ENCODE measurements at regions not wholly inside any gene's neighbourhood (a gene's known extent, or its start where the extent isn't known, plus 50 kb on each side); places are given as distances from the start of the nearest gene placed in this dataset.

DNA sequence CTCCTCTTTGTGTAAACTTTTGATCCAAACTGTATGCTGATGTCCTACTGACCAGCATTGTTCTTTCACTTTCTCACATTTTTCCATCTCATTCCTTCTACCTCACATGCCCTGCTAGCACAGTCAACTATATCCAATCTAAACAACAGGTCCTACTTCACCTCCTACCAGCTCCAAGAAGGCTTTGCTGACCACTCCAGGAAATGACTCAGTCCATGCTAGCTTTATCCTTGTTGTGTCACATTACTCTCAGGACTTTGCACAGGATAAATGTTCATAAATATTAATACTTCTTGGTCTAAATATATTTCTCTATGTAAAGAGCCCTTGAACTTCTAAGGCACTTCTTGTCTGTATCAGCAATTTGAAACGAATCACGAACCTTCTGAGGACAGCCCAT, 64.9 kb upstream of the PCED1B start:
- DNase-seq (ENCODE audit: low read depth): peak; percentile 86
- H3K4me3 ChIP-seq (replicated peaks; ENCODE audit: low read depth, low read length): no peak overlapping the region

DNA sequence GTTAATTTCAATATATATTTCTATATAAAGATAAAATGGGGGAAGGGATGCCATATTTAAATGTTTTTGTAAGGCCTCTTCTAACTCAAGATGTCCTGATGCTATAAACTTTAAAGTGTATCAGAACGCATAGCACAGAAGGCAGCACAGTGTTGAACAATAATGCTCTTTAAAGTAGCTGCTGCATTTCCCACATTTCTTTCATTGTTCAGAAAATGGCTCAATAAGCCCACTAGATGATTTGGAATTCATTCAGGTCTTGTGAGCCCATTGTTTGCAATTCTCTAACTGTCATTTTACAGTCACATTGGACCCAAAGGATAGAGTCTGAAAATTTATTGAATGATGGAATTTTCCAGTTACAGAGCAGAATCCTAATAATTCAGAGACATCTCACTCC, 64.0 kb upstream of the PCED1B start:
- TF ChIP-seq, protein P1, sequence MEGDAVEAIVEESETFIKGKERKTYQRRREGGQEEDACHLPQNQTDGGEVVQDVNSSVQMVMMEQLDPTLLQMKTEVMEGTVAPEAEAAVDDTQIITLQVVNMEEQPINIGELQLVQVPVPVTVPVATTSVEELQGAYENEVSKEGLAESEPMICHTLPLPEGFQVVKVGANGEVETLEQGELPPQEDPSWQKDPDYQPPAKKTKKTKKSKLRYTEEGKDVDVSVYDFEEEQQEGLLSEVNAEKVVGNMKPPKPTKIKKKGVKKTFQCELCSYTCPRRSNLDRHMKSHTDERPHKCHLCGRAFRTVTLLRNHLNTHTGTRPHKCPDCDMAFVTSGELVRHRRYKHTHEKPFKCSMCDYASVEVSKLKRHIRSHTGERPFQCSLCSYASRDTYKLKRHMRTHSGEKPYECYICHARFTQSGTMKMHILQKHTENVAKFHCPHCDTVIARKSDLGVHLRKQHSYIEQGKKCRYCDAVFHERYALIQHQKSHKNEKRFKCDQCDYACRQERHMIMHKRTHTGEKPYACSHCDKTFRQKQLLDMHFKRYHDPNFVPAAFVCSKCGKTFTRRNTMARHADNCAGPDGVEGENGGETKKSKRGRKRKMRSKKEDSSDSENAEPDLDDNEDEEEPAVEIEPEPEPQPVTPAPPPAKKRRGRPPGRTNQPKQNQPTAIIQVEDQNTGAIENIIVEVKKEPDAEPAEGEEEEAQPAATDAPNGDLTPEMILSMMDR (IDR thresholded peaks at IDR 0.05; ENCODE audit: low read length, missing control alignments): no peak
- no peak for DNase-seq (ENCODE audit: low read depth)
- H3K4me3 ChIP-seq (replicated peaks; ENCODE audit: low read depth, low read length): no peak overlapping the region

More for the DNA sequence above, 64.9 kb upstream of the PCED1B start:
- TF ChIP-seq, protein P1 (IDR thresholded peaks at IDR 0.05; ENCODE audit: low read length, missing control alignments): no peak

DNA sequence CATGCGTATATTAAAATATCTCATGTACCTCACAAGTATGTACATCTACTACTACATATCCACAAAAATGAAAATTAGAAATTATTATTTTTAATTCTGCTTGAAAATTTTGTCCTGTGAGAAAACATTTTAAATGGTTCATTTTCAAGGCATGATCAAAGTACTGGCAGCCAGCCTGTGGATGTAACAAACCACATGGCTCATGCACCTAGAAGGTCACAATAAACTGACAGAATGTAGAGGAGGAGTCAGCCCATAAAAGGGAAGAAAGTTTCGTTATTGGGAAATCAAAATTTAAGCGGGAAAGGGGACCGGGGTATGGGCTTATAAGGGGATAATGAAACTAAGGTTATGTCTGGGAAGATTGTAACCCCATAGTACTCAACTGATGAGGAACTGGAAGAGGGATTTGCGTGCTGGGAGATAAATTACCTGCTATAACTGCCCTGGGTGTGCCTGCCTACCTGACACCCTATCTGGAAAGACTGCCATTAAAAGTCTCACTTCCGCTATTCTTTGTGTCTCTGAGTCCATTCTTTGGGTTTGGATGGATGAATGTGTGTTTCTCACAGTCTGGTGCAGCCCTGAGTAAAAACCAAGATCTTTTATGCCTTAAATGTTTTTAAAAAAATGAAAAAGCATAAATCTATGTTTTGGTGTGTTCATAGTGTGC, 62.2 kb upstream of the PCED1B start:
- H3K4me3 ChIP-seq (replicated peaks; ENCODE audit: low read depth, low read length): no peak overlapping the region
- TF ChIP-seq, protein P1 (IDR thresholded peaks at IDR 0.05; ENCODE audit: low read length, missing control alignments): no peak
- DNase-seq (ENCODE audit: low read depth): no peak

GRCh38 chr12:47017901-47018475, 61.4 kb upstream of the PCED1B start:
- TF ChIP-seq, protein P1 (IDR thresholded peaks at IDR 0.05; ENCODE audit: low read length, missing control alignments): no peak
- H3K4me3 ChIP-seq (replicated peaks; ENCODE audit: low read depth, low read length): no peak overlapping the region
- DNase-seq (ENCODE audit: low read depth): peak; percentile 38

DNA sequence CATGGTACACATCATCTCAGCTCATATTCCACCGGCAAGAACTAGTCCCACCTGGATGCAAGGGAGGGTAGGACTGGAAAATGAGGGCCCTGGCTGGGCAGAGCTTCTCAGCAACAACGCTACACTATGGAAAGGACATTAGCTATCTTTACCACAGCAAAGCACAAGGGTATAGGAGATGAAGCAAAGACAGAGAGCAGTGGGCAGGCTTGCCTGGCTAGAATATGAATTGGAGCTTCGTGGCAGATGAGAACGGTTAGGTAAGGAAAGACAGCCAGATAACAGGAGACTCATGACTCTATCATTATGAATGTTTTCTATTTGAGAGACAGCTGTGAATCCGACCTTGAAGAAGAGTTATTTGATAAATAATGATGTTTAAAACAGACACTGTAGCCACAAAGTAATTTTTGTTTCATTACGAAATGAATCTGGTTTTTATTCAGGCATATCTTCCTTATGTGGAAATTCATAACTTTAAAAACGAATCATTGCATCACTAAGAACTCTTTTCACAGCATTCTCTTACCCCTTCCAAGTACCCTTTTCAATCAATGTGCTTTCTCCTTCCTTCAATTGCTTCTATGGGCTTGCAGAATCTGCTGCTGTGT, 59.1 kb upstream of the PCED1B start:
- TF ChIP-seq, protein P1 (IDR thresholded peaks at IDR 0.05; ENCODE audit: low read length, missing control alignments): no peak
- DNase-seq (ENCODE audit: low read depth): no peak
- no peak overlapping the region for H3K4me3 ChIP-seq (replicated peaks; ENCODE audit: low read depth, low read length)

DNA sequence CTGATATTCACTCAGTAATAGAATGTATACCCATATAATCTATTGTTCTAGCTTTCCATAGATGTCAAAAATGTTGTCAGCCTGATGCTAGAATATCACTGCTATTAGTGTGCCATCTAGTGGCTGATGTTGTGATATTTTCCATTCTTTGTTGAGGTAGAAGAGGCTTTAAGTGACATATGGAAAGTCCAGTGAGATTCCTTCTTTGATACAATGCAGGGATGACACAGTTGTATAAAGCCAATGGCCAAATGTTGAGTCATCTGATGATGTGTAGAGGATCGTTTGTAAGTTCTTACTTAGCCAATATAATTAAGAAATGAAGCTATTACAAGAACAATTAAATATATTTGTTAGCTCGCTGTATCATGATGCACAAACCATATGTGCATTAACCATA, 58.1 kb upstream of the PCED1B start:
- TF ChIP-seq, protein P1 (IDR thresholded peaks at IDR 0.05; ENCODE audit: low read length, missing control alignments): peak; percentile 63
- no peak overlapping the region for H3K4me3 ChIP-seq (replicated peaks; ENCODE audit: low read depth, low read length)
- peak; percentile 92 for DNase-seq (ENCODE audit: low read depth)
